Vagina (tissue), 2 donors: ENCODE measurements at regions not wholly inside any gene's neighbourhood (a gene's known extent, or its start where the extent isn't known, plus 50 kb on each side); places are given as distances from the start of the nearest gene placed in this dataset.

Experiments used
- POLR2A ChIP-seq, 2 donors: fragments of 450-650 bp; IDR thresholded peaks; one replicate each; pipeline ENCODE4 v1.6.1; 2017; ENCODE audit warnings: antibody characterized with exemption in 2 of 2, mild to moderate bottlenecking in 2 of 2, moderate library complexity in 2 of 2
- POLR2AphosphoS5 ChIP-seq, 2 donors: sonication (generic); formaldehyde crosslinking; IDR thresholded peaks; one replicate each; pipeline ENCODE4 v1.9.0; 2017; ENCODE audit warnings: antibody characterized with exemption in 2 of 2, mild to moderate bottlenecking in 2 of 2, low read depth in 1 of 2; ENCODE audit not compliant: insufficient read depth in 1 of 2
- TF ChIP-seq, protein P1 (sequence below), 3 experiments: fragments of 450-650 bp in 2 of 3; fragments of 200-600 bp in 1 of 3; sonication (generic) in 1 of 3; IDR thresholded peaks; one replicate each; pipeline ENCODE4 v1.5.1; 2017 to 2019; ENCODE audit warnings: antibody characterized with exemption in 3 of 3, mild to moderate bottlenecking in 2 of 3, moderate library complexity in 2 of 3

DNA sequence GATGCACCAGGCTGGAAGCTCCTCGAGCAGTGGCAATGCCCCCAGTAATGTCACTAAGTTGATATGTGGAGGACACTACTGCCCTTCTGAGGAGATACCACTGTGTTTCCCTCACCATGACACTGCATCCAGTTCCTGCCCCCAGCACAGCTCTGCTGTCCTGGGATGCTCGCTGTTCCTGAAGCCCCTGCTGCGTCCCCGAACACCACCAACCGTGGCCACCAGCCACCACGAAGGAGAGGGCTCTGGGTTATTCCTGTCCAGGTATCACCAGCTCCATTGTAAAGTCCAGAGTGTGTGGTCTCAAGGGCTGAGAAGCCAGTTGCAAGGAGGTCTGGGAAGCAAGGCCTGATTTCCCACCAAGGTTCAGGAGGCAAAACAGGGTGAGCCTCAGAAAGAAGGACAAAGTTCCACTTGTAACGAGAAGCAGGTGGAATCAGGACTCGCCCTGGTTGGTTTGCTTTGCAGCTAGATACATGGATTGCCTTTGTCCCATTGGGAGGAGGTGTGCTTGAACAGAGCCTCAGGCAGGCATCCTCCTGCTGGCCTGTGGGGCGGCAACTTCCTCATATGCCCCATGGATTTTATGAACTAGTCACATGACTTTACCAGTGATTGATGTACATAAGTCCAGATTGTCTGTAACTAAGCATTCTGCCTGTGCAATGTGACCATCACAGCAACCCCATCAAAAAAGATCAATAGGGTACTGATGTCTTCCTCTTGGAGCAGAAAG, 427.0 kb upstream of the VSTM2A start:
- TF ChIP-seq, protein P1, sequence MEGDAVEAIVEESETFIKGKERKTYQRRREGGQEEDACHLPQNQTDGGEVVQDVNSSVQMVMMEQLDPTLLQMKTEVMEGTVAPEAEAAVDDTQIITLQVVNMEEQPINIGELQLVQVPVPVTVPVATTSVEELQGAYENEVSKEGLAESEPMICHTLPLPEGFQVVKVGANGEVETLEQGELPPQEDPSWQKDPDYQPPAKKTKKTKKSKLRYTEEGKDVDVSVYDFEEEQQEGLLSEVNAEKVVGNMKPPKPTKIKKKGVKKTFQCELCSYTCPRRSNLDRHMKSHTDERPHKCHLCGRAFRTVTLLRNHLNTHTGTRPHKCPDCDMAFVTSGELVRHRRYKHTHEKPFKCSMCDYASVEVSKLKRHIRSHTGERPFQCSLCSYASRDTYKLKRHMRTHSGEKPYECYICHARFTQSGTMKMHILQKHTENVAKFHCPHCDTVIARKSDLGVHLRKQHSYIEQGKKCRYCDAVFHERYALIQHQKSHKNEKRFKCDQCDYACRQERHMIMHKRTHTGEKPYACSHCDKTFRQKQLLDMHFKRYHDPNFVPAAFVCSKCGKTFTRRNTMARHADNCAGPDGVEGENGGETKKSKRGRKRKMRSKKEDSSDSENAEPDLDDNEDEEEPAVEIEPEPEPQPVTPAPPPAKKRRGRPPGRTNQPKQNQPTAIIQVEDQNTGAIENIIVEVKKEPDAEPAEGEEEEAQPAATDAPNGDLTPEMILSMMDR (IDR thresholded peaks at IDR 0.05): no peak
- TF ChIP-seq POLR2A (IDR thresholded peaks at IDR 0.05) (no peak), POLR2AphosphoS5 (IDR thresholded peaks at IDR 0.05; ENCODE audit: insufficient read depth in 1 of 2, low read depth in 1 of 2) (no peak)
